ENCODE measurements at regions not wholly inside any gene's neighbourhood (a gene's known extent, or its start where the extent isn't known, plus 50 kb on each side); places are given as distances from the start of the nearest gene placed in this dataset.

DNA sequence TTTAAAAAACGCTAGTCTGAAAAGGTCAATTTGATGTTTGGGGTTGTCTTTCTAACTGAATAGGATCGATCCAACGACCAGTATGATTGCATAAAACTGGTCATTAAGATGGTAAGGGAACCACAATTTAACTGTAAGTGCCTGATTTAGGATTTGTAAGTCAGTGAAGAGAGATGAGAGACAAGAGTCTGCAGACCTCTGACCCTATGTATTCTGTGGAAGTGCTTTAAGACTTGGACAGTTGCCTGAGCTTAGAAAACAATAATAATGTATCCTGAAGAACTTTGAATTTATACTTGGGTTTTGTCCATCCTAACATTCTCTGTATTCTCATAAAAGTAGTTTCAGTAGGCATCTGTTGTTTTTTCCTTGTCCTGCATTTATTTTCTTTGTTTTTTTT is 221.4 kb upstream of the SUCLG2 start:
- Mint-ChIP-seq H3K4me3 (no peak overlapping the region), H3K9me3 (no peaks in the 10 kb centered on the region), H3K4me1 (ENCODE audit: low read depth in 2 of 2) (no peaks in the 10 kb centered on the region), H3K27me3 (peaks cover 19 to 27% of the 10 kb centered on the region in 2 donors), H3K27ac (no peak overlapping the region), H3K36me3 (ENCODE audit: insufficient read depth) (no peaks in the 10 kb centered on the region)
- no peak for ATAC-seq (replicated peaks)
- no peak for DNase-seq

GRCh38 chr3:67875338-67875737 is 220.9 kb upstream of the SUCLG2 start:
- Mint-ChIP-seq H3K9me3 (no peaks in the 10 kb centered on the region), H3K4me3 (no peak overlapping the region), H3K4me1 (ENCODE audit: low read depth in 2 of 2) (no peaks in the 10 kb centered on the region), H3K36me3 (ENCODE audit: insufficient read depth) (no peaks in the 10 kb centered on the region), H3K27ac (no peak overlapping the region), H3K27me3 (peaks cover 21% of the 10 kb centered on the region in 2 donors)
- DNase-seq (no peak), ATAC-seq (replicated peaks) (no peak)

- H3K4me3 Mint-ChIP-seq, result no peak overlapping the region
- no peaks in the 10 kb centered on the region for H3K9me3 Mint-ChIP-seq
- no peaks in the 10 kb centered on the region for H3K4me1 Mint-ChIP-seq (ENCODE audit: low read depth in 2 of 2)
- H3K27ac Mint-ChIP-seq, result no peak overlapping the region
- DNase-seq (no peak), ATAC-seq (replicated peaks) (no peak)
- no peaks in the 10 kb centered on the region for H3K36me3 Mint-ChIP-seq (ENCODE audit: insufficient read depth)
- H3K27me3 Mint-ChIP-seq, result peaks cover 0 to 5% of the 10 kb centered on the region in 2 donors
Measured at GRCh38 chr3:67870477-67870876, 216.1 kb upstream of the SUCLG2 start.

DNA sequence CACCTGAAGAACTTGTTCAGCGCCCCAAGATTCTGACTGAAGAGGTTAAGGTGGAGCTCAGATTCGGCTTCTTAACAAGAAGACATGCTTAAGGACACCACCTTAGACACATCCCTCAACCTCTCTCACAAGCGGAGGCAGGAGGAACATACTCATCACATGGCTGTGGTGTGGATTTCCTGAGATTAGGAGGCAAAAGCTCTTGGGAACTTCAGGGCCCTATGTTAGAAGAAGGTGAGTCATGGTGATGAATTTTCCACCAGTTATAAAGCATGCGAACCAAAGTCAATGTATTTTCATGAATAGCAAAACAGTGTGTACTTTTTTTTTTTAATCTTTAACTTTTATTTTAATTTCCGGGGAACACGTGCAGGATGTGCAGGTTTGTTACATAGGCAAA is 212.2 kb upstream of the SUCLG2 start:
- Mint-ChIP-seq H3K4me3 (no peak overlapping the region), H3K4me1 (ENCODE audit: low read depth in 2 of 2) (peaks cover 0 to under 1% of the 10 kb centered on the region in 2 donors), H3K9me3 (no peaks in the 10 kb centered on the region), H3K36me3 (ENCODE audit: insufficient read depth) (no peaks in the 10 kb centered on the region), H3K27ac (no peak overlapping the region), H3K27me3 (peaks cover 0 to 5% of the 10 kb centered on the region in 2 donors)
- DNase-seq (no peak), ATAC-seq (replicated peaks) (no peak)

DNA sequence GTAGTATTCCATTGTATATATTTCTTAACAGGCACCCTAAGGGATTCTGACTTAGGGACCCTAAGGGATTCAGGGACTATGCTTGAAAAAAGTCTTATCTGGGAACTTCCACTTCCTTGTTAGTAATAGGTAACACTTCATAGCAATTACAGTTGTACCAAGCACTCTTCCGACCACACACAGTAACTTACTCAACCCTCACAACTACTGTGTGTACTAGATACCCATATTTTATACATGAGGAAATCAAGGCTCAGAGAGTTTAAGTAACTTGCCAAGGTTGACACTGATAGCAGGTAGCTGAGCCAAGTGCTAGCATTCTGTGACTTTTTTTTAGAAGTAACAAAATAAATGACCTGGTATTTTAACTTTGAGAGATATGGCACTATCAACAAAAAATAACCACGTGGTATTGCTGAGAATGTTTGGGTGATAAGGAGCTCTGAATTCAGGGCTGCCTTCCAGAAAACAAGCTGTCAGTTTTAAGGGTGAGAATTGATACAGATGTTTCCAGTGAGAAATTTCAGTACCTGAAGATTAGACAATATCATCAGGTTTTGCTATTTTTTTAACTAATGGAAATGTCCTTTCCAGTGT is 210.3 kb upstream of the SUCLG2 start:
- Mint-ChIP-seq H3K4me1 (ENCODE audit: low read depth in 2 of 2) (peaks cover 0 to 3% of the 10 kb centered on the region in 2 donors), H3K27ac (no peak overlapping the region), H3K4me3 (no peak overlapping the region), H3K27me3 (no peaks in the 10 kb centered on the region), H3K9me3 (no peaks in the 10 kb centered on the region), H3K36me3 (ENCODE audit: insufficient read depth) (no peaks in the 10 kb centered on the region)
- no peak for ATAC-seq (replicated peaks)
- DNase-seq, result no peak

DNA sequence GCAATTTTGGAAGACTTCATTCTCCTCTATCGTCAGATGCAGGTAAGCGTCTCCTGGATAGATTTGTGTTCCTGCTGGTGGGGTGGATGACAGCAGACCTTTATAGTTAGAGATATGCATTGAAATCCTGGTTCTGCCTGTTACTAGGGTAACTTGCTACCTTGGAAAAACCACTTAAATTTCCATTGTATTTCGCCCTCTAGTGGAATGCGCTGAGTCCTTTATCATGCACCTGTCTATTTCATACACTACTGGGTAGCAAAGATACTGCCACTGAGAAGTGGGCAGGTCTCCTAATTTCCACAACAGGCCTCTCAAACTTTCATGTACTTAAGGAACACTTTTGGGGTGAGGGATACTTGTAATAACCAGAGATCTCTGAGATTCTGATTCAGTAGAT is 209.5 kb upstream of the SUCLG2 start:
- peaks cover 0 to 3% of the 10 kb centered on the region in 2 donors for H3K4me1 Mint-ChIP-seq (ENCODE audit: low read depth in 2 of 2)
- no peaks in the 10 kb centered on the region for H3K9me3 Mint-ChIP-seq
- H3K4me3 Mint-ChIP-seq, result no peak overlapping the region
- H3K36me3 Mint-ChIP-seq (ENCODE audit: insufficient read depth), result no peaks in the 10 kb centered on the region
- no peak for ATAC-seq (replicated peaks)
- DNase-seq, result no peak
- no peak overlapping the region for H3K27ac Mint-ChIP-seq
- no peaks in the 10 kb centered on the region for H3K27me3 Mint-ChIP-seq

DNA sequence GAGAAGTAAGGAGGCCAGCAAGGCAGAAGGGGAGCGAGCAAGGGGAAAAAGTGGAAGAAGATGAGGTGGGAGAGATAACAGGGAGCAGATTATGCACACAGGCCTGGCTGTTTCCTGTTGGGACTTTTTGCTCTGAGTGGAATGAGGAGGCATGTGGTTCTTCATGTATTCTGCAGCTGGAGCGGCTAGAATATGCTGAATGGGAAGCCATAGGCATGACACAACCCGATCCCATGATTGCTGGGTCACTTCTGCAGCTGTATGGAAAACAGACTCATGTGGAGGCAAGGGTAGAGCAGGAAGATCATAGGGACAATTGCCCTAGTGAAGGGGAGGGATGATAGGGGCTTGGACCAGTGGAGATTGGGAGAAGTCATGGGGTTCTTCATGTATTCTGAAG is 206.0 kb upstream of the SUCLG2 start:
- H3K9me3 Mint-ChIP-seq, result no peaks in the 10 kb centered on the region
- H3K4me3 Mint-ChIP-seq, result no peak overlapping the region
- H3K4me1 Mint-ChIP-seq (ENCODE audit: low read depth in 2 of 2), result peaks cover 3% of the 10 kb centered on the region in 2 donors
- H3K36me3 Mint-ChIP-seq (ENCODE audit: insufficient read depth), result no peaks in the 10 kb centered on the region
- DNase-seq (no peak), ATAC-seq (replicated peaks) (no peak)
- no peak overlapping the region for H3K27ac Mint-ChIP-seq
- H3K27me3 Mint-ChIP-seq, result no peaks in the 10 kb centered on the region

- H3K4me1 Mint-ChIP-seq (ENCODE audit: low read depth in 2 of 2), result peaks cover 3% of the 10 kb centered on the region in 2 donors
- H3K4me3 Mint-ChIP-seq, result no peak overlapping the region
- peaks cover 10 to 14% of the 10 kb centered on the region in 2 donors for H3K27me3 Mint-ChIP-seq
- no peaks in the 10 kb centered on the region for H3K9me3 Mint-ChIP-seq
- no peak for DNase-seq
- ATAC-seq (replicated peaks), result no peak
- H3K36me3 Mint-ChIP-seq (ENCODE audit: insufficient read depth), result no peaks in the 10 kb centered on the region
- no peak overlapping the region for H3K27ac Mint-ChIP-seq
Measured at GRCh38 chr3:67858492-67858891, 204.1 kb upstream of the SUCLG2 start.

DNA sequence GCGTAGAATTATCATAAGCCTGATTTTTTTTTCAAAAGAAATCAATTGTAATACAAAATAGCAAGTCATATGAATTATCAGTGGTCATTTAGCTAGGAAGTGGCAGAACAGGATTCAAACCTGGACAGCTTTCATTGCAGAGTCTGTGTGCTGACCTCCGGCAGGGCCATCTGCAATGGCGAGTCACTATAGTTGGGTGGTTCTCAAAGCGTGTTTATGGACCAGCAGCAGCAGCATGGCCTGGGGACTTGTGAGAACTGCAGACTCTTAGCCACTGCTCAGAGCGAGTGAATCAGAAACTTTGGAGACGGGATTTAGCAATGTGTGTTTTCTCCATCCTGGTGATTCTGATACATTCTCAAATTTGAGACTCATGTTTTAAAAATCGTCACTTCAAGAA is 202.3 kb upstream of the SUCLG2 start:
- Mint-ChIP-seq H3K9me3 (no peaks in the 10 kb centered on the region), H3K36me3 (ENCODE audit: insufficient read depth) (no peaks in the 10 kb centered on the region), H3K4me1 (ENCODE audit: low read depth in 2 of 2) (peaks cover 3% of the 10 kb centered on the region in 2 donors), H3K4me3 (no peak overlapping the region), H3K27me3 (peaks cover 19% of the 10 kb centered on the region in 2 donors), H3K27ac (no peak overlapping the region)
- ATAC-seq (replicated peaks) (no peak), DNase-seq (no peak)

DNA sequence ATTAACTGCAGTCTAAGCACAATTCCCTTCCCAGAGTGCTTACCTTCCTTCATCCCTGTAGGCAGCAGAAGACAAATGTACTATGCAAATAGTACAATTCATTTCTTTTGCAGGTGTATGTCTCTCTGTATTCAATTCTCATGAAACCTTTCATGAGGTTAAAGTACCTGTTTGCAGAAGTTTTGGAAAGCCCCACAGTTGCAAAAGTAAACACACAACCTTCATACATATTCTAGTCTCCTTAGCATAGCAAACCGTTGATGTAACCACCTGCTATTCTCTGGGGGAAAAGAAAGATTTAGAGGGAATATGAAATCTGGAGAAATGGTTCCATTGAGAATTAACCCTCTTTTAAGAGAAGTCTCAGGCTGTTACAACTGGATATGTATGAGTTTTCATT is 200.3 kb upstream of the SUCLG2 start:
- H3K4me3 Mint-ChIP-seq, result no peak overlapping the region
- no peaks in the 10 kb centered on the region for H3K9me3 Mint-ChIP-seq
- ATAC-seq (replicated peaks) (no peak), DNase-seq (no peak)
- H3K36me3 Mint-ChIP-seq (ENCODE audit: insufficient read depth), result no peaks in the 10 kb centered on the region
- H3K27ac Mint-ChIP-seq, result no peak overlapping the region
- H3K27me3 Mint-ChIP-seq, result peaks cover 23% of the 10 kb centered on the region in 2 donors
- H3K4me1 Mint-ChIP-seq (ENCODE audit: low read depth in 2 of 2), result peaks cover 0 to 3% of the 10 kb centered on the region in 2 donors

GRCh38 chr3:67853520-67853919 is 199.1 kb upstream of the SUCLG2 start:
- DNase-seq, result no peak
- Mint-ChIP-seq H3K4me1 (ENCODE audit: low read depth in 2 of 2) (peaks cover 0 to 2% of the 10 kb centered on the region in 2 donors), H3K27ac (no peak overlapping the region), H3K36me3 (ENCODE audit: insufficient read depth) (no peaks in the 10 kb centered on the region), H3K9me3 (no peaks in the 10 kb centered on the region), H3K4me3 (no peak overlapping the region), H3K27me3 (peaks cover 23% of the 10 kb centered on the region in 2 donors)
- ATAC-seq (replicated peaks), result no peak

- Mint-ChIP-seq H3K4me1 (ENCODE audit: low read depth in 2 of 2) (no peaks in the 10 kb centered on the region), H3K4me3 (no peak overlapping the region), H3K36me3 (ENCODE audit: insufficient read depth) (no peaks in the 10 kb centered on the region), H3K27me3 (peaks cover 11 to 13% of the 10 kb centered on the region in 2 donors), H3K9me3 (no peaks in the 10 kb centered on the region), H3K27ac (no peak overlapping the region)
- DNase-seq (no peak), ATAC-seq (replicated peaks) (no peak)
Measured at GRCh38 chr3:67848299-67848698, 193.9 kb upstream of the SUCLG2 start.

DNA sequence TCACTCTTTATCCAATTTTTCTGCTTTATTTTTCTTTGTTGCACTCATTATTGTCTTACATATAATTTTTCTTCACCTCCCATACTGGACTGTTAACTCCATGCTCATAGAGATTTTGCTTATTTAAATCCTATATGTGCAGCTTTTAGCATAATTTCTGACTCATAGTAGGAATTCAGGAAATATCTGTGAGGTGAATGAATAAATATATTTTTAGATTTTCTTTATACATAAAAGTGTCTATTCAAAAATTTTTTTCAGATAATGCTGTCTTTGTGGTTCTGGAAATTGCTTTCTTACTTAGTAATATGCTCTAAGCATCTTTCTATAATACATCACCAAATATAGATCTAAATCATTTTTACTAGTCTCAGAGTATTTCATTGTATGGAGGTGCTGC is 191.8 kb upstream of the SUCLG2 start:
- no peak for ATAC-seq (replicated peaks)

GRCh38 chr3:67832817-67833216 is 178.4 kb upstream of the SUCLG2 start:
- DNase-seq (no peak), ATAC-seq (replicated peaks) (no peak)
- Mint-ChIP-seq H3K27ac (no peak overlapping the region), H3K4me3 (no peak overlapping the region), H3K4me1 (ENCODE audit: low read depth in 2 of 2) (no peaks in the 10 kb centered on the region), H3K27me3 (peaks cover 25 to 27% of the 10 kb centered on the region in 2 donors), H3K9me3 (peaks cover 0 to 12% of the 10 kb centered on the region in 2 donors), H3K36me3 (ENCODE audit: insufficient read depth) (no peaks in the 10 kb centered on the region)

More for the DNA sequence above, 191.8 kb upstream of the SUCLG2 start:
- Mint-ChIP-seq H3K36me3 (ENCODE audit: insufficient read depth) (no peaks in the 10 kb centered on the region), H3K27ac (no peak overlapping the region), H3K27me3 (peaks cover 7 to 13% of the 10 kb centered on the region in 2 donors), H3K4me3 (no peak overlapping the region), H3K4me1 (ENCODE audit: low read depth in 2 of 2) (no peaks in the 10 kb centered on the region), H3K9me3 (no peaks in the 10 kb centered on the region)
- no peak for DNase-seq

- Mint-ChIP-seq H3K36me3 (ENCODE audit: insufficient read depth) (no peaks in the 10 kb centered on the region), H3K27me3 (peaks cover 25 to 27% of the 10 kb centered on the region in 2 donors), H3K9me3 (peaks cover 0 to 12% of the 10 kb centered on the region in 2 donors), H3K27ac (no peak overlapping the region), H3K4me3 (no peak overlapping the region), H3K4me1 (ENCODE audit: low read depth in 2 of 2) (no peaks in the 10 kb centered on the region)
- DNase-seq, result no peak
- no peak for ATAC-seq (replicated peaks)
Measured at GRCh38 chr3:67831262-67831661, 176.8 kb upstream of the SUCLG2 start.
